GM23338 (cell line): ENCODE measurements at regions not wholly inside any gene's neighbourhood (a gene's known extent, or its start where the extent isn't known, plus 50 kb on each side); places are given as distances from the start of the nearest gene placed in this dataset.

Experiments
- ATAC-seq: fragments of 200-7000 bp; cut with Tn5 transposase; 3 replicates; pipeline ENCODE4 v1.9.1; 2020
- DNase-seq: peaks from one replicate; pipeline ENCODE4 v3.0.0-alpha.2; 2015; ENCODE audit warnings: low spot score
- H2AFZ ChIP-seq: fragments of 200-600 bp; sonication (generic); 2 replicates; pipeline ENCODE4 v1.8.0; 2016; ENCODE audit warnings: antibody characterized with exemption, mild to moderate bottlenecking, moderate library complexity
- H3F3A ChIP-seq: fragments of 200-600 bp; sonication (generic); replicated peaks from 2 replicates; pipeline ENCODE4 v1.8.0; 2017; ENCODE audit warnings: antibody characterized with exemption, mixed run types, low read depth
- H3K27ac ChIP-seq: fragments of 200-600 bp; sonication (generic); 2 replicates; pipeline ENCODE4 v1.6.1; 2016; ENCODE audit warnings: low read depth
- H3K27me3 ChIP-seq: fragments of 200-600 bp; sonication (generic); 2 replicates; pipeline ENCODE4 v1.8.0; 2016; ENCODE audit warnings: mild to moderate bottlenecking, mixed run types, moderate library complexity; ENCODE audit not compliant: insufficient read depth
- H3K36me3 ChIP-seq: fragments of 200-600 bp; sonication (generic); 2 replicates; pipeline ENCODE4 v1.8.0; 2016; ENCODE audit warnings: mild to moderate bottlenecking; ENCODE audit not compliant: insufficient read depth
- H3K4me1 ChIP-seq: fragments of 200-600 bp; sonication (generic); 2 replicates; pipeline ENCODE4 v1.8.0; 2016; ENCODE audit warnings: mild to moderate bottlenecking, moderate library complexity; ENCODE audit not compliant: insufficient read depth
- H3K4me2 ChIP-seq: fragments of 200-600 bp; sonication (generic); 2 replicates; pipeline ENCODE4 v1.7.1; 2017; ENCODE audit warnings: mixed run types
- H3K4me3 ChIP-seq: fragments of 200-600 bp; sonication (generic); 2 replicates; pipeline ENCODE4 v1.6.1; 2016; ENCODE audit warnings: mixed run types
- H3K79me2 ChIP-seq: fragments of 200-600 bp; sonication (generic); replicated peaks from 2 replicates; pipeline ENCODE4 v1.8.0; 2017; ENCODE audit warnings: mild to moderate bottlenecking; ENCODE audit not compliant: insufficient read depth
- H3K9me2 ChIP-seq: fragments of 200-600 bp; sonication (generic); 2 replicates; pipeline ENCODE4 v1.8.0; 2017; ENCODE audit not compliant: insufficient read depth
- H4K20me1 ChIP-seq: fragments of 200-600 bp; sonication (generic); replicated peaks from 2 replicates; pipeline ENCODE4 v1.8.0; 2017; ENCODE audit warnings: mild to moderate bottlenecking; ENCODE audit not compliant: insufficient read depth
- H3K27ac Mint-ChIP-seq: 2 replicates; pipeline ENCODE4 v1.8.0; 2020; ENCODE audit warnings: inconsistent platforms, mild to moderate bottlenecking, moderate library complexity, mixed read lengths
- H3K27me3 Mint-ChIP-seq: 3 replicates; pipeline ENCODE4 v1.8.0; 2022; ENCODE audit warnings: low read depth, mild to moderate bottlenecking, moderate library complexity, mixed read lengths, inconsistent platforms; ENCODE audit not compliant: insufficient read depth, poor library complexity
- H3K36me3 Mint-ChIP-seq: 3 replicates; pipeline ENCODE4 v1.8.0; 2021; ENCODE audit warnings: low read depth, mild to moderate bottlenecking, inconsistent platforms, moderate library complexity, mixed read lengths
- H3K4me1 Mint-ChIP-seq: 3 replicates; pipeline ENCODE4 v1.8.0; 2020; ENCODE audit warnings: mild to moderate bottlenecking, inconsistent platforms, mixed read lengths
- H3K4me3 Mint-ChIP-seq: 3 replicates; pipeline ENCODE4 v1.8.0; 2021; ENCODE audit warnings: moderate library complexity, mild to moderate bottlenecking, inconsistent platforms, mixed read lengths
- H3K9me3 Mint-ChIP-seq: 3 replicates; pipeline ENCODE4 v1.8.0; 2020; ENCODE audit warnings: moderate library complexity, mild to moderate bottlenecking, inconsistent platforms, mixed read lengths
- CTCF ChIP-seq, 2 experiments: fragments of 200-600 bp in 1 of 2; sonication (generic) in 1 of 2; conservative IDR thresholded peaks; 2 replicates each; pipeline versions ENCODE4 v1.5.1 to v1.6.1; 2016 to 2017; ENCODE audit warnings: antibody characterized with exemption in 2 of 2, low read depth in 2 of 2, mild to moderate bottlenecking in 2 of 2, moderate library complexity in 1 of 2
- ZNF114 ChIP-seq: fragments of 250-450 bp; sonication (Bioruptor Pico); IDR thresholded peaks from 2 replicates; pipeline ENCODE4 v1.5.0; 2020; ENCODE audit warnings: mild to moderate bottlenecking, moderate library complexity
- ZNF462 ChIP-seq: fragments of 250-450 bp; sonication (Bioruptor Pico); IDR thresholded peaks from 2 replicates; pipeline ENCODE4 v1.5.0; 2020; ENCODE audit warnings: mild to moderate bottlenecking, moderate library complexity

- Histone ChIP-seq H3F3A (no peaks in the 10 kb centered on the region), H3K4me3 (no peak overlapping the region), H3K27ac (no peak overlapping the region), H2AFZ (no peak overlapping the region), H3K27me3 (no peaks in the 10 kb centered on the region), H4K20me1 (no peaks in the 10 kb centered on the region), H3K79me2 (no peaks in the 10 kb centered on the region), H3K9me2 (0 out of 2 replicates have a peak, but pooled peaks cover 3% of the 10 kb centered on the region), H3K4me1 (no peaks in the 10 kb centered on the region), H3K36me3 (no peaks in the 10 kb centered on the region), H3K4me2 (no peak overlapping the region)
- Mint-ChIP-seq H3K4me1 (peaks cover 3% of the 10 kb centered on the region; the same call in 2 of the 3 replicates), H3K36me3 (no peaks in the 10 kb centered on the region; the same call in 2 of the 3 replicates), H3K27me3 (no peaks in the 10 kb centered on the region), H3K9me3 (no peaks in the 10 kb centered on the region), H3K4me3 (no peak overlapping the region), H3K27ac (no peak overlapping the region)
- no peak for ATAC-seq
- no peak for DNase-seq
- no peak for TF ChIP-seq CTCF (conservative IDR thresholded peaks at IDR 0.05; ENCODE audit: low read depth in 2 of 2)
- no peak for TF ChIP-seq ZNF462 (CRISPR knock-in tag)
- TF ChIP-seq ZNF114 (CRISPR knock-in tag), result no peak
Observed at GRCh38 chr10:129383651-129384050, 83.4 kb upstream of the MGMT start.

GRCh38 chr10:129385600-129385999, 81.4 kb upstream of the MGMT start:
- Histone ChIP-seq H3K9me2 (0 out of 2 replicates have a peak, but pooled peaks cover 3% of the 10 kb centered on the region), H3K4me1 (no peaks in the 10 kb centered on the region), H3K4me2 (no peak overlapping the region), H2AFZ (no peak overlapping the region), H4K20me1 (no peaks in the 10 kb centered on the region), H3K4me3 (no peak overlapping the region), H3K79me2 (no peaks in the 10 kb centered on the region), H3K36me3 (no peaks in the 10 kb centered on the region), H3F3A (no peaks in the 10 kb centered on the region), H3K27ac (no peak overlapping the region), H3K27me3 (no peaks in the 10 kb centered on the region)
- Mint-ChIP-seq H3K27me3 (no peaks in the 10 kb centered on the region), H3K36me3 (no peaks in the 10 kb centered on the region), H3K4me3 (no peak overlapping the region), H3K4me1 (peaks cover 3% of the 10 kb centered on the region; the same call in 2 of the 3 replicates), H3K9me3 (no peaks in the 10 kb centered on the region), H3K27ac (no peak overlapping the region)
- ATAC-seq, result no peak
- DNase-seq, result no peak
- no peak for TF ChIP-seq ZNF462 (CRISPR knock-in tag)
